ENCODE measurements at regions not wholly inside any gene's neighbourhood (a gene's known extent, or its start where the extent isn't known, plus 50 kb on each side); places are given as distances from the start of the nearest gene placed in this dataset.

- no peak for DNase-seq
Measured at GRCh38 chr4:41389356-41389755, 132.6 kb downstream of the UCHL1 start.

- DNase-seq: no peak
Measured at GRCh38 chr4:41390661-41391060, 133.9 kb downstream of the UCHL1 start.

DNA sequence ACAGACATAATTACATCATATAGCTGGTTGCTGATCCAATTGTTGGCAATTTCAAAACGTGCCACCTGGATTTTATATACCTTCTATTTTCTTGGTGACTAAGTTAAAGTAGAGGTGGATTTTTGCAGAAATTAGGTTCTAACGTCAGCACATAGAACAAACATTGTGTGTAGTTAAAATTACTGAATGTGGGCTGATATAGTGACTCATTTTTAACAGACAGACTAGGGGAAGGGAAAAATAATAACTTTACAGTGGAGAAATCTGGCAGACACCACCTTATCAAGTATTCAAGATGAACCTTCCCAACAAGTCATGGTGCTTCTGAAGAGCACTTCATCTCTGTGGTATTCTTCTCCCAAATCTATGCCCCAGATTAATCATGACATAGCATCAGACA lies 134.5 kb downstream of the UCHL1 start:
- no peak for DNase-seq

DNA sequence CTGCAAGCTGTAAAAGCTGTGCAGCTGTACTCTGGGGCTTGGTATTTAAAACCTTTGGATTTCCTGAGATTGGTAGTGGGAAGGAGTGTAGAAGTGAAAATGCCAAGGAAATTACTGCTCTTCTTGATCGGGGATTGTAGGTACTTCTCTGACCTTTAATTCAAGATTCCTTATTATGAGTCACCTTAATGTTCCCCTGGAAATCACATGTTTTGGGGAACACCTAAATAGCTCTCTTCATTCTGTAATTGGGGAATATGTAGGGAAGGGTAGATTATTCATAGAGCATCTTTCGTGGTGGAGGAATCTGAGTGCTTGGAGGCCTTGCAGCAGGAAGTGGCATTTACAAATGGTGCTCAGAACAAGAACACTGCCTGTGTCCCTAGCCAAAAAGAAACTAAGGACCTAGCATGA lies 137.8 kb downstream of the UCHL1 start:
- no peak for DNase-seq

DNA sequence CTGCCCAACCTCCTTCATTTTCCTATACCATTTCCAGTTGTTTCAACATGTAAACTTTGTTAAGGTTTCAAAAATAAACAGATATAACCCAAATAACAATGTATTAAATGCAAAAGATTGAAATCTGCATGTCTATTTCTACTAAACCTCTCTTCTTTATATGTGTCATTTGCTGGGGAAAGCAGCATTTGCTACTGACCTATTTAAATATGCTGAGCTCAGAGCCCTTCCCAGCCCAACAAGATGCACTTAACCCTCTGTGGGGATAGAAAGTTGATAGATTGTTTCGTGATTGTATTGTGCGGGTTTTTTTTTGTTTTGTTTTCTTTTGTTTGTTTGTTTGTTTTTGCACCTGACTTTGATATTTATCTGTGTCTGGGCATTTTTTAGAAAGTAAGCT lies 139.5 kb downstream of the UCHL1 start:
- DNase-seq: no peak

DNA sequence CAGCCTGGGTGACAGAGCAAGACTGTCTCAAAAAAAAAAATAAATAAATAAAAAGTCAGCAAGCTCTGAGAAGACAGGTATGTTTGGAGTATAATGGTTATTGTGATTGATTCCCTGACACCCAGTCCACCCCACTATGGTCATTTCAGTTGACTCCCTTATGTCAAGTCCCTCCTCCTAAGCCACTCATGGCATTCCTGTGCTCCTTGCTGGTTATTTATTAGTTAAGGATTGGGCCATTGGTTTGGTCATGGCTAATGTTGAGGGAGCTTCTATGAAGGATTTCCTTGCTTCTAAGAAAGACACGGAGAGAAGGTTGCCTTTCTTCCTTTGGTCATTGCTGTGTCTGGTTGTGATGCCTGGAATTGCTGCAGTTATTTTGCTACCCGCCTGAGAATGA lies 140.1 kb downstream of the UCHL1 start:
- DNase-seq: no peak

- no peak for DNase-seq
Measured at GRCh38 chr4:41399231-41399630, 138.7 kb upstream of the LIMCH1 start.

GRCh38 chr4:41400296-41400695 lies 137.7 kb upstream of the LIMCH1 start:
- DNase-seq: no peak

DNA sequence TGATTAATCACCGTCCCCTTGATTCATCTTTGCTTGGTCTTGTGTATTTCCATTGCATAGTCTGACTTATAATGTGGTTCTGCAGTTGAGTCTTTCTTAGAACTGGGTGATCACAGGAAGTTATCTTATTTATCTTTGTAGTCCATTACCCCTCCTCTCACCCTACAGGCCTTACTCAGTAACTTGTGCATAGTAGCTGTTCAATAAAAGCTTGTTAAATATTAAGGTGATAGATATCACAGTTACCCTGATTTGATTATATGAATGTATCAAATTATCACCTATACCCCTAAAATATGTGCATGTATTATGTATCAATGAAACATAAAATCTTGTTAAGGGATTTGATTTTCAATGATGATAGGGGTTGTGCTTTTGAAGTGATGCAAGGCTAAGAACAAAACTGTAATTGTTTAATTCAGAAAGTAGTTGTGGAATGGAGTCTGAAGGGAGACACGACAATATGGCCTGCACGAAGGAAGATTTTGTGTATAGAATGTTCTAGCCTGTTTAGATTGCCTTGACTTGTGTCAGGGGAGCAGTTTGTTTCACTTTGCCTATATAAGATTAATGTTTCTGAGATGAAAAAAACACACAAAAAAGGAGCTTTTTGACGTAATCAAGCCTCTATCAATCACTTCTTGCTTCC lies 132.4 kb upstream of the LIMCH1 start:
- DNase-seq: no peak

GRCh38 chr4:41406113-41406516 lies 131.8 kb upstream of the LIMCH1 start:
- no peak for DNase-seq

GRCh38 chr4:41408150-41408549 lies 129.8 kb upstream of the LIMCH1 start:
- DNase-seq: no peak

DNA sequence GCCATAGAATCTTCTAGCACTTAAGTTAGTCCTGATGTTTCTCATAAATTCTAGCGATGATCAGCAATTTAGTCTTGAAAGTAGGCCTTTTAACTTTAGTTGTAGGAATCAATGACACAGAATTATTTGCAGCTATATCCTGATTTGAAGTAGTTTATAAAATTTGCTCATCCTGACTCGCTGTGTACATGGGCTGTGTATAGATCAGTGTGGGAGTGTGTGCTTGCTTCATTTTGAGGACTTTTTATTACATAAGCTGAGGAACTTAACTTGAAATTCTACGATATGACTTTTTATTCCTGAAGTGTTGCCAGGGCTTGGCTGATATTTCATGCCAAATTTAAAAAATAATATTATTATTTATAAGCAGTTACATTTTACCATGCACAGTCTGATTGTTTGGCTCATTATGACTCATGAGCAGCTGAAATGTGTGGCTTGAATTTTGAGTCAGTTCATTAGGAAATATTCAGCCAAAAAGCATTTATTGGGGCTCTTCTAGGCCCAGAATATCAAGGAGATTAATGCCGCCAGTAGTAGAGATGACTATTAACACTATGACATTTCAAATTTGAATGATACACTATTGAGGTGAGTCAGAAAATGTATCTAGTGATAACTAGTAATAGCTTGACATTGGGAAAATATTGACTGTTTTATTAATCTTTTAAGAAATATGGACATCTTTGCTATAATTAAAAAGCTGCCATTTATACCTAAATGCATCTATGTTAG lies 128.9 kb upstream of the LIMCH1 start:
- DNase-seq: no peak

- DNase-seq: no peak
Measured at GRCh38 chr4:41409594-41409895, 128.4 kb upstream of the LIMCH1 start.

- DNase-seq: no peak
Measured at GRCh38 chr4:41410049-41410448, 127.9 kb upstream of the LIMCH1 start.

GRCh38 chr4:41413670-41414411 lies 124.1 kb upstream of the LIMCH1 start:
- no peak for DNase-seq

- no peak for DNase-seq
Measured at GRCh38 chr4:41414412-41414779, 123.6 kb upstream of the LIMCH1 start.

GRCh38 chr4:41418444-41418843 lies 119.5 kb upstream of the LIMCH1 start:
- no peak for DNase-seq

GRCh38 chr4:41420541-41420940 lies 117.4 kb upstream of the LIMCH1 start:
- DNase-seq: no peak

GRCh38 chr4:41423117-41423516 lies 114.8 kb upstream of the LIMCH1 start:
- no peak for DNase-seq

DNA sequence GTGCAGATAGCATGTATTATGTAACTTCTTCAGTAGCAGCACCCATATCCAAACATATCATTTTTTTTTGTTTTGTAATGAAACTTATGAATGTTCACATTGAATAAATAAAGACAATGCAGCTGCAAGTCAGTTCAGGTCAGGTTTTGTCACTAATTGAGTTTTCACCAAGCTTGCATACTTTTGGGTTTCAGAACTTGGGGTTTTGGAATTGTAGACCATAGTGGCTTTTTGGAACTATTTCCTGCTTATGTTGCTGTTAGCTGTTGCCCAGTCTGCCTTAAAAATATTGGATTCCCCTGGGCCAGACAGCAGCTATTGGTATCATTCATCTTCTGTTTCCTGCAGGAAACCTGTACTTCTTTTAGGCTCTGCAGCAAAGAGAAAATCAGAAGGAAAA lies 113.4 kb upstream of the LIMCH1 start:
- DNase-seq: no peak

DNA sequence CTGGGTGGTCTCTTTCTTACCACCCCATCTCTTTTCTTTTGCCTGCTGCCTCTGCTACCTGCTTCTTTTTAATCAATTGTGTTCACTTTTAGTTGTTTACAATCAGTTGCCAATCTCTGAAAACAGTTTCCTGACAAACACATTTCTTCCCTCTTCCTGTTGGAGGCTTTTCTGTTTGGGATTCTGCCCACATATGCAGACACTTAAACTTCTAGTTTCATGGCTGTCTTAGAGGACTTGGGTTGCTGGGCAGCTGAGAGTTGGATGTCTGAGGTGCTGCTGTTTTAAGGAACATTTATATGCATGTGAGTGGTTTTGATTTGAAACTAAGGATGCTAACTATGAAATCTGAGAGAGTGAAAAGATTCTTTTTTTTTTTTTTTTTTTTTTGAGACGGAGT lies 112.3 kb upstream of the LIMCH1 start:
- DNase-seq: no peak

DNA sequence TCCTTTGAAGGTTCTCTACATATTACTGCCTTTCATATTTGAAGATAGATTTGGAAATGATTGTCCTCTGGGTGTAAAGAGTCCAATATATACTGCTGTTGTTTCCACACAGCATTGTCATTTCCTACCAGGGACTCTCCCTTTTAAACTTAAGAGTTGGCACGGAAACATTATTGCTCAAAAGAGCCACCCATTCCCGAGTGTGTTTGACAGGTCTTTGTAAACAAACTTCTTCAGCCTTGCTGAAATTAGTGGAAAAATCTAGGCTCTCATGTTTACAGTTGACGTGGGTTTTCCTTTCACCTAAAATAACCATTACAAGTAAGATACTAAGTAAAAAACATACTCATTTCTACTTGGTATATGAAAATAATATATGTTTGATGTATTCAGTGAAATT lies 111.4 kb upstream of the LIMCH1 start:
- DNase-seq: no peak

DNA sequence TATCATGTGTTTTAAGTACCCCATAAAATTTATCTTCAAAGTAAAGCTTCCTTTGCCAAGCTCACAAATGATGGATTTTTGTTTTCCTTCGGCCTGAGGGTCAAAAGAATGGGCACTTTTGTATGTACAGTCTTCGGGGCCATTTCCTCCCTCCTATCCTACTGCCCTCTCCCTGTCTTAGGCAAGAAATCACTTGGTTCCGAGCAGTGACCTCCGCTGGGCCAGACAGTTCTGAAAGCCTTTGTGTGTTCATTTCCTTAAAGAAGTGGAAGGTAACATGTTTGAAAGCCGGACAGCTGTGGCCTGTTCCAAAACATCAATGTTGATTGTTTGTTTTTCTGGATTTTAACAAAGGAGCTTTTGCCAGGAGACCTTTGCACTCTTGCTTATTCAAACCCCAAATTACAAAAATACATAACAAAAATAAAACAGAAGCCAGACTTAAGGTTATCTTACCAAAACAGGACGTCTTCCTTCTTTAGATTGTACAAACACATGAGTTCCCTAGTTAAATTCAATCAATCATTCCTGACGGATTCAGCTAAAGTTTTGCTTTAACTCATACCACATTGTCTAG lies 110.6 kb upstream of the LIMCH1 start:
- no peak for DNase-seq
